Neuronal stem cell (in vitro differentiated cells): ENCODE measurements at regions not wholly inside any gene's neighbourhood (a gene's known extent, or its start where the extent isn't known, plus 50 kb on each side); places are given as distances from the start of the nearest gene placed in this dataset.

Experiments
- DNase-seq: peaks from one replicate; pipeline ENCODE4 v3.0.0-alpha.2; 2013; ENCODE audit warnings: low spot score
- H2AFZ ChIP-seq: one replicate; pipeline ENCODE4 v1.6.1; 2013; ENCODE audit warnings: mild to moderate bottlenecking, low read length, inconsistent platforms
- H2AK5ac ChIP-seq: 2 replicates; pipeline ENCODE4 v1.6.1; 2013; ENCODE audit warnings: low read depth, mild to moderate bottlenecking, inconsistent platforms, low read length, moderate library complexity, mixed read lengths
- H2BK120ac ChIP-seq: 2 replicates; pipeline ENCODE4 v1.6.1; 2013; ENCODE audit warnings: low read depth, mild to moderate bottlenecking, inconsistent platforms, low read length, moderate library complexity, mixed read lengths
- H2BK12ac ChIP-seq: one replicate; pipeline ENCODE4 v1.6.1; 2013; ENCODE audit warnings: low read length, inconsistent platforms
- H2BK15ac ChIP-seq: 2 replicates; pipeline ENCODE4 v1.6.1; 2013; ENCODE audit warnings: mild to moderate bottlenecking, low read length, inconsistent platforms, mixed read lengths
- H2BK5ac ChIP-seq: one replicate; pipeline ENCODE4 v1.6.1; 2013; ENCODE audit warnings: inconsistent platforms, mild to moderate bottlenecking, low read length, moderate library complexity
- H3K14ac ChIP-seq: one replicate; pipeline ENCODE4 v1.6.1; 2013; ENCODE audit warnings: low read length, inconsistent platforms
- H3K18ac ChIP-seq: 2 replicates; pipeline ENCODE4 v1.6.1; 2013; ENCODE audit warnings: low read length, inconsistent platforms
- H3K23ac ChIP-seq: 2 replicates; pipeline ENCODE4 v1.6.1; 2013; ENCODE audit warnings: low read depth, mild to moderate bottlenecking, mixed read lengths, low read length, inconsistent platforms; ENCODE audit not compliant: poor library complexity
- H3K27ac ChIP-seq: replicated peaks from 3 replicates; pipeline ENCODE4 v1.5.1; 2013; ENCODE audit warnings: low read length, inconsistent platforms
- H3K27me3 ChIP-seq, 3 experiments: 2 replicates each; pipeline ENCODE4 v1.6.1; 2013; ENCODE audit warnings: low read length in 3 of 3, mild to moderate bottlenecking in 2 of 3, inconsistent platforms in 1 of 3, low read depth in 1 of 3, mixed read lengths in 1 of 3, moderate library complexity in 1 of 3; ENCODE audit not compliant: control insufficient read depth in 3 of 3, insufficient read depth in 3 of 3
- H3K36me3 ChIP-seq, 2 donors: replicated peaks in 1 of 2; 2 replicates each; pipeline ENCODE4 v1.6.1; 2013; ENCODE audit warnings: low read length in 2 of 2; ENCODE audit not compliant: control insufficient read depth in 2 of 2, insufficient read depth in 2 of 2
- H3K4ac ChIP-seq: 2 replicates; pipeline ENCODE4 v1.6.1; 2013; ENCODE audit warnings: inconsistent platforms, mild to moderate bottlenecking, low read length, moderate library complexity
- H3K4me1 ChIP-seq, 2 donors: 1 replicate in 1 of 2; 2 replicates in 1 of 2; pipeline ENCODE4 v1.6.1; 2013; ENCODE audit warnings: low read length in 2 of 2, low read depth in 1 of 2; ENCODE audit not compliant: control insufficient read depth in 2 of 2, insufficient read depth in 1 of 2
- H3K4me2 ChIP-seq: one replicate; pipeline ENCODE4 v1.6.1; 2013; ENCODE audit warnings: mild to moderate bottlenecking, low read length, inconsistent platforms; ENCODE audit not compliant: insufficient read depth, poor library complexity, severe bottlenecking
- H3K4me3 ChIP-seq, 2 donors: 2 replicates each; pipeline ENCODE4 v1.5.1; 2013; ENCODE audit warnings: low read length in 2 of 2, mild to moderate bottlenecking in 2 of 2, inconsistent platforms in 1 of 2, moderate library complexity in 1 of 2
- H3K79me1 ChIP-seq: one replicate; pipeline ENCODE4 v1.6.1; 2013; ENCODE audit warnings: low read depth, mild to moderate bottlenecking, inconsistent platforms, low read length, moderate library complexity
- H3K9ac ChIP-seq: one replicate; pipeline ENCODE4 v1.6.1; 2013; ENCODE audit warnings: mild to moderate bottlenecking, low read depth, low read length, inconsistent platforms; ENCODE audit not compliant: poor library complexity
- H3K9me3 ChIP-seq, 2 donors: replicated peaks in 1 of 2; 2 replicates each; pipeline versions ENCODE3 to v1.6.1; 2013; ENCODE audit warnings: low read length in 2 of 2, mild to moderate bottlenecking in 2 of 2, inconsistent platforms in 1 of 2, low read depth in 1 of 2, mixed read lengths in 1 of 2, moderate library complexity in 1 of 2; ENCODE audit not compliant: control insufficient read depth in 2 of 2, insufficient read depth in 1 of 2
- H4K8ac ChIP-seq: one replicate; pipeline ENCODE4 v1.6.1; 2013; ENCODE audit warnings: low read depth, mild to moderate bottlenecking, inconsistent platforms, low read length, moderate library complexity
- H4K91ac ChIP-seq: one replicate; pipeline ENCODE4 v1.6.1; 2013; ENCODE audit warnings: low read length, low read depth, mild to moderate bottlenecking, inconsistent platforms; ENCODE audit not compliant: poor library complexity
- WGBS, 2 donors: extraction: QIAGEN DNeasy Blood & Tissue Kit; methylation state at CpG; one replicate each; pipeline ENCODE4 v1.1.7; 2013; ENCODE audit warnings: missing lambda C conversion rate in 2 of 2, mixed read lengths in 1 of 2; ENCODE audit not compliant: insufficient read length in 2 of 2, insufficient replicate concordance in 1 of 2; ENCODE audit errors: extremely low coverage in 2 of 2; 5-methylcytosine and 5-hydroxymethylcytosine counted together

- Histone ChIP-seq H3K18ac (no peak overlapping the region), H3K36me3 (no peaks in the 10 kb centered on the region), H2AK5ac (no peak overlapping the region), H3K14ac (no peak overlapping the region), H3K27ac (no peak overlapping the region), H2AFZ (no peak overlapping the region), H3K79me1 (no peaks in the 10 kb centered on the region), H3K27me3 (no peaks in the 10 kb centered on the region), H2BK12ac (no peak overlapping the region), H2BK120ac (no peak overlapping the region), H3K4ac (no peak overlapping the region), H3K4me1 (no peaks in the 10 kb centered on the region), H3K4me3 (no peak overlapping the region), H4K91ac (no peak overlapping the region), H2BK15ac (no peak overlapping the region), H4K8ac (no peak overlapping the region), H3K23ac (no peak overlapping the region), H2BK5ac (no peak overlapping the region), H3K9ac (no peak overlapping the region), H3K4me2 (no peak overlapping the region), H3K9me3 (no peaks in the 10 kb centered on the region)
- WGBS, 2 donors: no CpG with 5 or more reads among the region's 5 CpGs
- no peak for DNase-seq
Measured at GRCh38 chr3:18008706-18009368, 266.4 kb upstream of the TBC1D5 start.

GRCh38 chr3:18007980-18008379 is 265.5 kb upstream of the TBC1D5 start:
- no peak overlapping the region for H4K8ac ChIP-seq
- H2AFZ ChIP-seq: no peak overlapping the region
- no peaks in the 10 kb centered on the region for H3K4me1 ChIP-seq
- no peak overlapping the region for H4K91ac ChIP-seq
- DNase-seq: no peak
- no peak overlapping the region for H3K4ac ChIP-seq
- no peak overlapping the region for H3K18ac ChIP-seq
- H3K14ac ChIP-seq: no peak overlapping the region
- no peaks in the 10 kb centered on the region for H3K36me3 ChIP-seq
- no peak overlapping the region for H3K23ac ChIP-seq
- H2AK5ac ChIP-seq: no peak overlapping the region
- H2BK12ac ChIP-seq: no peak overlapping the region
- no peak overlapping the region for H2BK120ac ChIP-seq
- no peaks in the 10 kb centered on the region for H3K27me3 ChIP-seq
- H3K4me2 ChIP-seq: no peak overlapping the region
- H2BK5ac ChIP-seq: no peak overlapping the region
- H3K9ac ChIP-seq: no peak overlapping the region
- H3K79me1 ChIP-seq: no peaks in the 10 kb centered on the region
- H2BK15ac ChIP-seq: no peak overlapping the region
- H3K9me3 ChIP-seq: no peaks in the 10 kb centered on the region
- WGBS, 2 donors: no CpG with 5 or more reads among the region's 1 CpG
- no peak overlapping the region for H3K4me3 ChIP-seq
- no peak overlapping the region for H3K27ac ChIP-seq

- no peak overlapping the region for H2AK5ac ChIP-seq
Measured at GRCh38 chr3:17995769-17996168, 253.3 kb upstream of the TBC1D5 start.

GRCh38 chr3:17994167-17994566 is 251.7 kb upstream of the TBC1D5 start:
- H2BK5ac ChIP-seq: no peak overlapping the region
- no peak overlapping the region for H3K23ac ChIP-seq
- H3K4ac ChIP-seq: no peak overlapping the region
- no peak overlapping the region for H4K91ac ChIP-seq
- no peak overlapping the region for H3K9ac ChIP-seq
- H2BK15ac ChIP-seq: no peak overlapping the region
- no peaks in the 10 kb centered on the region for H3K79me1 ChIP-seq
- no peak overlapping the region for H3K4me2 ChIP-seq
- H3K4me1 ChIP-seq: no peaks in the 10 kb centered on the region
- H3K27me3 ChIP-seq: no peaks in the 10 kb centered on the region
- H3K9me3 ChIP-seq: no peaks in the 10 kb centered on the region
- DNase-seq: no peak
- H3K18ac ChIP-seq: no peak overlapping the region
- H2AFZ ChIP-seq: no peak overlapping the region
- no peak overlapping the region for H2AK5ac ChIP-seq
- no peaks in the 10 kb centered on the region for H3K36me3 ChIP-seq
- no peak overlapping the region for H2BK120ac ChIP-seq
- no peak overlapping the region for H3K14ac ChIP-seq
- H3K27ac ChIP-seq: no peak overlapping the region
- no peak overlapping the region for H3K4me3 ChIP-seq
- no peak overlapping the region for H2BK12ac ChIP-seq
- WGBS, 2 donors: no CpG with 5 or more reads among the region's 7 CpGs
- no peak overlapping the region for H4K8ac ChIP-seq

More at GRCh38 chr3:17995769-17996168, 253.3 kb upstream of the TBC1D5 start:
- H3K23ac ChIP-seq: no peak overlapping the region
- H3K9ac ChIP-seq: no peak overlapping the region
- H3K18ac ChIP-seq: no peak overlapping the region
- no peaks in the 10 kb centered on the region for H3K36me3 ChIP-seq
- no peak overlapping the region for H2BK15ac ChIP-seq
- H3K27ac ChIP-seq: no peak overlapping the region
- H3K79me1 ChIP-seq: no peaks in the 10 kb centered on the region
- H3K4me2 ChIP-seq: no peak overlapping the region
- no peaks in the 10 kb centered on the region for H3K9me3 ChIP-seq
- H3K4ac ChIP-seq: no peak overlapping the region
- no peak overlapping the region for H2BK120ac ChIP-seq
- H3K27me3 ChIP-seq: no peaks in the 10 kb centered on the region
- H2BK12ac ChIP-seq: no peak overlapping the region
- no peak overlapping the region for H3K14ac ChIP-seq
- H3K4me3 ChIP-seq: no peak overlapping the region
- no peaks in the 10 kb centered on the region for H3K4me1 ChIP-seq
- DNase-seq: no peak
- no peak overlapping the region for H2AFZ ChIP-seq
- no peak overlapping the region for H4K8ac ChIP-seq
- no peak overlapping the region for H4K91ac ChIP-seq
- H2BK5ac ChIP-seq: no peak overlapping the region
